ENCODE measurements at regions not wholly inside any gene's neighbourhood (a gene's known extent, or its start where the extent isn't known, plus 50 kb on each side); places are given as distances from the start of the nearest gene placed in this dataset.

GRCh38 chr20:61115364-61116065, 136.5 kb upstream of the CDH4 start:
- DNase-seq (ENCODE audit: extremely low spot score, unreplicated experiment) = peak; percentile 72
- H3K9me3 Mint-ChIP-seq (ENCODE audit: unreplicated experiment) = no peaks in the 10 kb centered on the region
- TF ChIP-seq CTCF (IDR thresholded peaks at IDR 0.05) = no peak
- H3K27ac Mint-ChIP-seq (ENCODE audit: unreplicated experiment) = no peak overlapping the region
- H3K27me3 Mint-ChIP-seq (ENCODE audit: unreplicated experiment) = peaks cover 11% of the 10 kb centered on the region
- no peak overlapping the region for H3K4me3 Mint-ChIP-seq (ENCODE audit: unreplicated experiment)
- no peaks in the 10 kb centered on the region for H3K36me3 Mint-ChIP-seq (ENCODE audit: unreplicated experiment)
- peaks cover 10% of the 10 kb centered on the region for H3K4me1 Mint-ChIP-seq (ENCODE audit: unreplicated experiment)

DNA sequence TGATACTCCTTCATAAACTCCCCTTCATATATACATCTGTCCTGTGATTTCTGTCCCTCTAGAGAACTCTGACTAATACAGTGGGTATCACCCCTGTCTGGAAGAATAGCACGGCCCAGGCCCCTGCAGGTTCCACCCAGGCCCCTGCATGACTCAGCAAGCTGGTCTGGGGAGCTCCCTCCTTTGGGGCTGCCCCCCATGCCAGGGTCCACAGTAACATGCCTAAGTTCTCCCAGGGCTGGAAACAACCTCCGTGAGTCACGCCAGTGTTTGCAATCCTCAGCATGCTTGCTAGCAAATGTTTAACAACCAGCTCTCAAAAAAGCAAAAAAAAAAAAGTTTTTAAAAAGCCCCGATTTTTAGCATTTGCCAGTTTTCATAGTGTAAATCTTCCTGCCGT, 134.3 kb upstream of the CDH4 start:
- H3K4me3 Mint-ChIP-seq (ENCODE audit: unreplicated experiment) = no peak overlapping the region
- peaks cover 6% of the 10 kb centered on the region for H3K27me3 Mint-ChIP-seq (ENCODE audit: unreplicated experiment)
- H3K36me3 Mint-ChIP-seq (ENCODE audit: unreplicated experiment) = no peaks in the 10 kb centered on the region
- no peak for TF ChIP-seq CTCF (IDR thresholded peaks at IDR 0.05)
- peak overlapping the region; percentile 23 for H3K27ac Mint-ChIP-seq (ENCODE audit: unreplicated experiment)
- DNase-seq (ENCODE audit: extremely low spot score, unreplicated experiment) = peak; percentile 78
- H3K4me1 Mint-ChIP-seq (ENCODE audit: unreplicated experiment) = peaks cover 10% of the 10 kb centered on the region
- no peaks in the 10 kb centered on the region for H3K9me3 Mint-ChIP-seq (ENCODE audit: unreplicated experiment)

GRCh38 chr20:61118429-61119224, 133.4 kb upstream of the CDH4 start:
- H3K9me3 Mint-ChIP-seq (ENCODE audit: unreplicated experiment) = no peaks in the 10 kb centered on the region
- no peaks in the 10 kb centered on the region for H3K36me3 Mint-ChIP-seq (ENCODE audit: unreplicated experiment)
- H3K4me3 Mint-ChIP-seq (ENCODE audit: unreplicated experiment) = no peak overlapping the region
- no peak overlapping the region for H3K27ac Mint-ChIP-seq (ENCODE audit: unreplicated experiment)
- H3K27me3 Mint-ChIP-seq (ENCODE audit: unreplicated experiment) = peaks cover 6% of the 10 kb centered on the region
- peak; percentile 67 for DNase-seq (ENCODE audit: extremely low spot score, unreplicated experiment)
- H3K4me1 Mint-ChIP-seq (ENCODE audit: unreplicated experiment) = peaks cover 10% of the 10 kb centered on the region
- no peak for TF ChIP-seq CTCF (IDR thresholded peaks at IDR 0.05)

- no peak for TF ChIP-seq CTCF (IDR thresholded peaks at IDR 0.05)
- Mint-ChIP-seq H3K27ac (ENCODE audit: unreplicated experiment) (no peak overlapping the region), H3K27me3 (ENCODE audit: unreplicated experiment) (peaks cover 6% of the 10 kb centered on the region), H3K9me3 (ENCODE audit: unreplicated experiment) (no peaks in the 10 kb centered on the region), H3K36me3 (ENCODE audit: unreplicated experiment) (no peaks in the 10 kb centered on the region), H3K4me1 (ENCODE audit: unreplicated experiment) (peaks cover 10% of the 10 kb centered on the region), H3K4me3 (ENCODE audit: unreplicated experiment) (no peak overlapping the region)
- DNase-seq (ENCODE audit: extremely low spot score, unreplicated experiment) = no peak
Measured at GRCh38 chr20:61119273-61119672, 132.8 kb upstream of the CDH4 start.

GRCh38 chr20:61119794-61120410, 132.2 kb upstream of the CDH4 start:
- H3K27me3 Mint-ChIP-seq (ENCODE audit: unreplicated experiment) = peaks cover 6% of the 10 kb centered on the region
- no peak for TF ChIP-seq CTCF (IDR thresholded peaks at IDR 0.05)
- peaks cover 10% of the 10 kb centered on the region for H3K4me1 Mint-ChIP-seq (ENCODE audit: unreplicated experiment)
- no peak overlapping the region for H3K27ac Mint-ChIP-seq (ENCODE audit: unreplicated experiment)
- H3K4me3 Mint-ChIP-seq (ENCODE audit: unreplicated experiment) = no peak overlapping the region
- H3K9me3 Mint-ChIP-seq (ENCODE audit: unreplicated experiment) = no peaks in the 10 kb centered on the region
- DNase-seq (ENCODE audit: extremely low spot score, unreplicated experiment) = no peak
- no peaks in the 10 kb centered on the region for H3K36me3 Mint-ChIP-seq (ENCODE audit: unreplicated experiment)
